GM12878 (cell line): ENCODE measurements at regions not wholly inside any gene's neighbourhood (a gene's known extent, or its start where the extent isn't known, plus 50 kb on each side); places are given as distances from the start of the nearest gene placed in this dataset.

ENCODE experiments used
- ELK1 ChIP-seq: IDR thresholded peaks from 2 replicates; pipeline ENCODE4 v1.6.1; 2012; ENCODE audit warnings: low read depth, low read length, improper control_type of control experiment
- EP300 ChIP-seq, 2 experiments: fragments of 150-350 bp in 1 of 2; IDR thresholded peaks; 2 replicates each; pipeline ENCODE4 v1.6.1; 2011 to 2012; ENCODE audit warnings: low read depth in 2 of 2, low read length in 2 of 2, borderline replicate concordance in 1 of 2, improper control_type of control experiment in 1 of 2, inconsistent platforms in 1 of 2; ENCODE audit not compliant: control insufficient read depth in 1 of 2
- HCFC1 ChIP-seq: fragments of 150-350 bp; IDR thresholded peaks from 2 replicates; pipeline ENCODE4 v1.6.1; 2014; ENCODE audit warnings: low read length
- ZNF217 ChIP-seq: fragments of 450-650 bp; IDR thresholded peaks from 2 replicates; pipeline ENCODE4 v1.6.1; 2017; ENCODE audit warnings: antibody characterized with exemption, mild to moderate bottlenecking

- TF ChIP-seq HCFC1 (no peak), ELK1 (no peak), EP300 (IDR thresholded peaks at IDR 0.05; ENCODE audit: borderline replicate concordance in 1 of 2, control insufficient read depth in 1 of 2, low read depth in 2 of 2, low read length in 2 of 2) (no peak), ZNF217 (no peak)
These were observed 858.3 kb upstream of the AMELY start for GRCh38 chrY:7769790-7770375.
